ENCODE measurements at regions not wholly inside any gene's neighbourhood (a gene's known extent, or its start where the extent isn't known, plus 50 kb on each side); places are given as distances from the start of the nearest gene placed in this dataset.
"Not testable (repeated sequence)": the region's sequence is repeated elsewhere in the genome, so short reads cannot be mapped to it uniquely, and the experiment has no call there.

DNA sequence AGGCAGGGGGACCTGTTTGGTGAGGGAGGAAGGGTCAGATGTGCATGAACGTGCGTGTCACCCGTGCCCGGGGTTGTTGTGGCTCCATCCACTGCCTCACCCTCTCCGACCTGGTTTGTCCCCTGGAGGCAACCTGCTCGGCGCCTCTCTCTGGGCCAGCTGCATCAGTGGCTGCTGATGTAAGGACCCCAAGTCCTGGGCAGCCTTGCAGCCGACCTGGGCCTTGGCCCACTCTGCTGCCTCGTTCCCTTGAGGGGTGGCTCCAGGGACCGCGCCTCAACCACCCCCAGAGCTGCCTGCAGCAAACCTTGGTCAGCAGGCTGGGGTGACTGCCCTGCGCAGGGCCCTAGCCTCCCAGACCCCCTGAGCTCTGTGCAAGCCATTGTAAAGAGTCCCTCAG is 351.7 kb downstream of the TMEM121 start:
- H3K27ac ChIP-seq = no peak overlapping the region
- no peak for TF ChIP-seq CTCF (conservative IDR thresholded peaks at IDR 0.05)

DNA sequence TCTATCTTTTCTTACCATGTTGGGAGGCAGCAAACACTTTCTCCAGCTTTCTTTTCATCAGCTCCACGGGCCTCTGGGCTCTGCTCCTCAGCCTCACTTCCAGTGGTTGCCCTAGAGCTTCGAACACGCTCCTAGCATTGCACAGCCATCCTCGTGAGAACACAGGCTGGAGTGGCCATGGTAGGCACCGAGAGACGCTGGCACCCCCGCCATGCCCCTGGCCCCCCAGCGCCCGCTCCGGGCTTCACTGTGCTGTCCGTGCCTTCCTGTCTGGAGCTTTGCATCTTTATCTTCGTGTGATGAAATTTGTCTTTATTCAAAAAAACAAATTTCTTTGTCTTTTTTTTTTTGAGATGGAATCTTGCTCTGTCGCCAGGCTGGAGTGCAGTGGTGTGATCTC is 352.2 kb downstream of the TMEM121 start:
- no peak for TF ChIP-seq CTCF (conservative IDR thresholded peaks at IDR 0.05)
- no peak overlapping the region for H3K27ac ChIP-seq

- no peak overlapping the region for H3K27ac ChIP-seq
Observed at GRCh38 chr14:105879503-105879866, 353.1 kb downstream of the TMEM121 start.

DNA sequence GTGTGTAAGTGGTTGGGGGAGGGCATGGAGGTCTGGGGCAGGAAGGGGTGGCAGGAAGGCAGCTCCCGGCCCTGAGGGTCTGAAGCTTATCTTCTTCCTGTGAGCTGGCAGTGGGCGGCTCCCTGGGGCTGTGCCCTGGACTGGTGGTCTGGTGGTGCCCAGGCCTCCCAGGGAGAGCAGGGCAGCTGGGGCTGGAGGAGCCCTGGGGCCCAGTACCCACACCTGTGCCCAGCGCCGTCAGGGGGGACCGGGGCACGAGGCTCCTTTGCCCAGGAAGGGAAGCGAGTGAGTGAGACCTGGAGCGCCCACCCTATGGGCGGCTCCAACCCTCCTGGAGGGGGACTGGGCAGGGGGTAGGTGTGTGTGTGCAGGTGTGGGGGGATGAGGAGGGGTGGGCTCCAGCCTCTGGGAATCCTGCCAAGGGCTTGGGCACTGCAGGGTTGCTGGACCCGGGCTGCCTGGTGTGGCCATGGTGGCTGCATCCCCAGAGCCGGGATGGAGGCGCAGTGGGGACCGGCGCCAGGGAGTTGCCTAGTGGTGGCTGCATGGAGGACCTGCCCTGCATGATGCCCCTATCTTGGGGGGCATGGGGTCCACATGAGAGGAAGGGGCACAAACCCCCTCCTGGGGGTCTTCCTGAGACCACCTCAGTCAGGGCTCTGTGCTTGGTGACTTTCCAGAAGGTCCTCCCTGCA is 353.6 kb downstream of the TMEM121 start:
- TF ChIP-seq CTCF (conservative IDR thresholded peaks at IDR 0.05) = no peak
- H3K27ac ChIP-seq = no peak overlapping the region

More at GRCh38 chr14:105879503-105879866, 353.1 kb downstream of the TMEM121 start:
- TF ChIP-seq CTCF (conservative IDR thresholded peaks at IDR 0.05) = no peak

DNA sequence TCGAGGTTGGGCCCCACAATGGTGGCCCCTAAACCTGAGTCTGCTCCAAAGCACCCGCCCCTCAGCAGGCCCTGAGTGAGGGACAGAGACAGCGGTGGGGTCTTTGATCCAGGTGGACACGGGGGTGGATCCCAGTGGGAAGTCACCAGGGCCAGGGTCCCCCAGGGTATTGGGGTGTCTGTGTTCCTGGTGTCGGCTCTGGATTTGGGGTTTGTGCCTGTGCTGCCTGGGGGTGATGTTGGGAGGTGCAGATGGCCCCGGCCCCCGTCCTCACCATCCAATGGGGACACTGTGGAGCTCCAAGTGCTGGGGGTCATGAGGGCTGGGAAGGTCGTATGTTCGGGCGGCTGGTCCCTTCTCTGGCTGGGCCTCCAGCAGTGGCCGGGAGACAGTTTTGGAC is 354.2 kb downstream of the TMEM121 start:
- H3K27ac ChIP-seq = no peak overlapping the region
- TF ChIP-seq CTCF (conservative IDR thresholded peaks at IDR 0.05) = no peak

- TF ChIP-seq CTCF (conservative IDR thresholded peaks at IDR 0.05) = no peak
- H3K27ac ChIP-seq = no peak overlapping the region
Observed at GRCh38 chr14:105881021-105881930, 354.9 kb downstream of the TMEM121 start.

GRCh38 chr14:105882011-105882410 is 355.6 kb downstream of the TMEM121 start:
- H3K27ac ChIP-seq = not testable (repeated sequence)

DNA sequence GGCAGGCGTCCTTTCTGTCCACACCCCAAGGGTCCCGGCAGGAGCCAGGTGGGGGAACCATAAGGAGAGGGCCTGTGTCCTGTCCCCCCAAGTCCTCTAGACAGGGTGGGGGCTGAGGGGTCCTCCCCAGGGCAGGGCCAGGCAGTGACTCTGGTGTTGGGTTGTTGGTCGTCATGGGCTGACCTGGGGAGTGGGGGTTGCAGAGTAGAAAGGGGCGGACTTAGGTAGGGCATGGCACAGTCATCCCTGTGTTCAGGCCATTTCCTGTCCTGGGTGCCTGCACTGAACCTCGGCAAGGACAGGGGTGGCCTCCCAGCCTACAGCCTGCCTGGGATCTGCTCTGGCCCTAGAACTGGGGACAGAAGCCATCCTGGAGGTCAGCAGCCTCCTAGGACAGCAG is 356.2 kb downstream of the TMEM121 start:
- no peak for TF ChIP-seq CTCF (conservative IDR thresholded peaks at IDR 0.05)
- no peak overlapping the region for H3K27ac ChIP-seq

All from VCaP (cell line).